Loucy (cell line): ENCODE measurements at regions not wholly inside any gene's neighbourhood (a gene's known extent, or its start where the extent isn't known, plus 50 kb on each side); places are given as distances from the start of the nearest gene placed in this dataset.

Source experiments
- H2AFZ ChIP-seq: fragments of 200-600 bp; sonication (generic); 2 replicates; pipeline ENCODE4 v1.6.0; 2016; ENCODE audit warnings: antibody characterized with exemption, mild to moderate bottlenecking, low read length, moderate library complexity
- H3F3A ChIP-seq: fragments of 200-600 bp; 2 replicates; pipeline ENCODE4 v1.6.0; 2016; ENCODE audit warnings: antibody characterized with exemption, low read depth, mild to moderate bottlenecking
- H3K27me3 ChIP-seq: fragments of 200-600 bp; sonication (generic); 2 replicates; pipeline ENCODE4 v1.6.1; 2014; ENCODE audit warnings: low read length, mild to moderate bottlenecking; ENCODE audit not compliant: insufficient read depth, poor library complexity, severe bottlenecking
- H3K36me3 ChIP-seq: fragments of 200-600 bp; sonication (generic); 2 replicates; pipeline ENCODE4 v1.6.1; 2016; ENCODE audit warnings: low read length; ENCODE audit not compliant: insufficient read depth
- H3K4me1 ChIP-seq: fragments of 200-600 bp; sonication (generic); 2 replicates; pipeline ENCODE4 v1.5.1; 2014; ENCODE audit warnings: low read length, mild to moderate bottlenecking; ENCODE audit not compliant: insufficient read depth, poor library complexity, severe bottlenecking
- H3K4me2 ChIP-seq: fragments of 200-600 bp; sonication (generic); 2 replicates; pipeline ENCODE4 v1.6.0; 2014; ENCODE audit warnings: antibody characterized with exemption, low read length, low read depth, mild to moderate bottlenecking; ENCODE audit not compliant: poor library complexity, severe bottlenecking
- H3K4me3 ChIP-seq: fragments of 200-600 bp; sonication (generic); 2 replicates; pipeline ENCODE4 v1.5.1; 2014; ENCODE audit warnings: low read length, mild to moderate bottlenecking, mixed read lengths; ENCODE audit not compliant: poor library complexity, severe bottlenecking
- H3K79me2 ChIP-seq: fragments of 200-600 bp; sonication (generic); 2 replicates; pipeline ENCODE4 v1.6.1; 2014; ENCODE audit warnings: low read length; ENCODE audit not compliant: insufficient read depth
- H3K9ac ChIP-seq: fragments of 200-600 bp; sonication (generic); 2 replicates; pipeline ENCODE4 v1.6.0; 2014; ENCODE audit warnings: mild to moderate bottlenecking, low read depth, low read length, moderate library complexity; ENCODE audit not compliant: poor library complexity, severe bottlenecking
- H3K9me2 ChIP-seq: fragments of 200-600 bp; sonication (generic); replicated peaks from 2 replicates; pipeline ENCODE4 v1.6.1; 2016; ENCODE audit warnings: low read depth, low read length, mixed read lengths
- H3K9me3 ChIP-seq: fragments of 200-600 bp; sonication (generic); 2 replicates; pipeline ENCODE4 v1.6.1; 2014; ENCODE audit warnings: mild to moderate bottlenecking, antibody characterized with exemption, low read length, low read depth; ENCODE audit not compliant: insufficient read depth
- H4K20me1 ChIP-seq: fragments of 200-600 bp; sonication (generic); 2 replicates; pipeline ENCODE4 v1.6.0; 2014; ENCODE audit warnings: antibody characterized with exemption, low read length, mild to moderate bottlenecking; ENCODE audit not compliant: insufficient read depth, poor library complexity, severe bottlenecking
- CTCF ChIP-seq: fragments of 200-600 bp; sonication (generic); conservative IDR thresholded peaks from 2 replicates; pipeline ENCODE4 v1.5.1; 2014; ENCODE audit warnings: mild to moderate bottlenecking, antibody characterized with exemption, low read length
- EZH2phosphoT487 ChIP-seq: fragments of 200-600 bp; IDR thresholded peaks from 2 replicates; pipeline ENCODE4 v1.6.1; 2018; ENCODE audit warnings: antibody characterized with exemption, mild to moderate bottlenecking, moderate library complexity, borderline replicate concordance

- H3K4me2 ChIP-seq, result no peak overlapping the region
- TF ChIP-seq EZH2phosphoT487 (no peak), CTCF (no peak)
Measured at GRCh38 chr17:77662833-77663232, 295.7 kb upstream of the TNRC6C start.

GRCh38 chr17:77664097-77664729 lies 294.3 kb upstream of the TNRC6C start:
- H3K79me2 ChIP-seq, result peaks cover 12% of the 10 kb centered on the region; the same call in 1 of the 2 replicates
- H3K9me3 ChIP-seq, result peaks cover 10% of the 10 kb centered on the region
- no peaks in the 10 kb centered on the region for H3K9me2 ChIP-seq
- H3K27me3 ChIP-seq, result no peaks in the 10 kb centered on the region
- no peaks in the 10 kb centered on the region; the same call in 1 of the 2 replicates for H3K36me3 ChIP-seq
- no peak overlapping the region for H3K4me2 ChIP-seq
- H3K9ac ChIP-seq, result no peak overlapping the region
- H3K4me3 ChIP-seq, result no peak overlapping the region
- H4K20me1 ChIP-seq, result no peaks in the 10 kb centered on the region
- no peak overlapping the region for H2AFZ ChIP-seq
- H3F3A ChIP-seq, result peaks cover 10% of the 10 kb centered on the region
- TF ChIP-seq CTCF (no peak), EZH2phosphoT487 (no peak)
- H3K4me1 ChIP-seq, result peaks cover 23% of the 10 kb centered on the region

More at GRCh38 chr17:77662833-77663232, 295.7 kb upstream of the TNRC6C start:
- no peaks in the 10 kb centered on the region for H3K79me2 ChIP-seq
- no peaks in the 10 kb centered on the region for H3K27me3 ChIP-seq
- H3K4me1 ChIP-seq, result peaks cover 22% of the 10 kb centered on the region
- peaks cover 10% of the 10 kb centered on the region for H3F3A ChIP-seq
- no peaks in the 10 kb centered on the region for H3K9me2 ChIP-seq
- H3K9ac ChIP-seq, result no peak overlapping the region
- H3K9me3 ChIP-seq, result no peaks in the 10 kb centered on the region
- H4K20me1 ChIP-seq, result no peaks in the 10 kb centered on the region
- H3K36me3 ChIP-seq, result no peaks in the 10 kb centered on the region
- no peak overlapping the region for H2AFZ ChIP-seq
- H3K4me3 ChIP-seq, result no peak overlapping the region

GRCh38 chr17:77665833-77666232 lies 292.7 kb upstream of the TNRC6C start:
- peaks cover 23% of the 10 kb centered on the region for H3K4me1 ChIP-seq
- H3K9ac ChIP-seq, result peak overlapping the region; percentile 71
- peaks cover 24% of the 10 kb centered on the region; the same call in 1 of the 2 replicates for H3K79me2 ChIP-seq
- H3K4me2 ChIP-seq, result peak overlapping the region; percentile 86
- no peaks in the 10 kb centered on the region for H3K9me2 ChIP-seq
- H3K27me3 ChIP-seq, result no peaks in the 10 kb centered on the region
- no peak for TF ChIP-seq EZH2phosphoT487
- TF ChIP-seq CTCF, result no peak
- no peaks in the 10 kb centered on the region; the same call in 1 of the 2 replicates for H3K36me3 ChIP-seq
- peaks cover 11% of the 10 kb centered on the region for H3K9me3 ChIP-seq
- peak overlapping the region; percentile 71 for H3K4me3 ChIP-seq
- no peaks in the 10 kb centered on the region for H4K20me1 ChIP-seq
- no peak overlapping the region for H2AFZ ChIP-seq
- H3F3A ChIP-seq, result peaks cover 10% of the 10 kb centered on the region
